Transverse colon (tissue), 4 donors: ENCODE measurements at regions not wholly inside any gene's neighbourhood (a gene's known extent, or its start where the extent isn't known, plus 50 kb on each side); places are given as distances from the start of the nearest gene placed in this dataset.

Source experiments
- DNase-seq: peaks from one replicate; pipeline ENCODE4 v3.0.0-alpha.2; 2019
- H3K27ac ChIP-seq, 4 donors: fragments of 200-600 bp; sonication (generic); 2 replicates each; pipeline ENCODE4 v1.5.1; 2016 to 2018; ENCODE audit warnings: inconsistent platforms in 4 of 4
- H3K27me3 ChIP-seq: fragments of 200-600 bp; sonication (generic); 2 replicates; pipeline ENCODE4 v1.5.1; 2017; ENCODE audit warnings: inconsistent platforms
- H3K36me3 ChIP-seq, 4 donors: fragments of 200-600 bp; sonication (generic); 2 replicates each; pipeline ENCODE4 v1.5.1; 2017 to 2019; ENCODE audit warnings: inconsistent platforms in 4 of 4
- H3K4me1 ChIP-seq, 4 donors: fragments of 200-600 bp; sonication (generic); 2 replicates each; pipeline ENCODE4 v1.5.1; 2017 to 2020; ENCODE audit warnings: inconsistent platforms in 4 of 4
- H3K4me3 ChIP-seq, 4 donors: fragments of 200-600 bp; sonication (generic); 1 replicate in 1 of 4; 2 replicates in 3 of 4; pipeline versions ENCODE4 v1.5.1 to v1.6.1; 2017 to 2019; ENCODE audit warnings: inconsistent platforms in 4 of 4
- H3K9me3 ChIP-seq, 2 donors: fragments of 200-600 bp; sonication (generic); 2 replicates each; pipeline ENCODE4 v1.5.1; 2017 to 2019; ENCODE audit warnings: inconsistent platforms in 2 of 2
- EP300 ChIP-seq: sonication (generic); formaldehyde crosslinking; IDR thresholded peaks from one replicate; pipeline ENCODE4 v1.6.1; 2017; ENCODE audit warnings: antibody characterized with exemption, low read depth
- POLR2A ChIP-seq: fragments of 450-650 bp; IDR thresholded peaks from one replicate; pipeline ENCODE4 v1.6.1; 2016; ENCODE audit warnings: antibody characterized with exemption, mild to moderate bottlenecking, moderate library complexity
- POLR2AphosphoS5 ChIP-seq, 3 donors: sonication (generic); formaldehyde crosslinking; IDR thresholded peaks; one replicate each; pipeline ENCODE4 v1.6.1; 2016; ENCODE audit warnings: antibody characterized with exemption in 3 of 3
- WGBS, 2 donors: methylation state at CpG; one replicate each; pipeline ENCODE4 v1.1.5; 2018; ENCODE audit warnings: low coverage in 1 of 2; 5-methylcytosine and 5-hydroxymethylcytosine counted together
- in situ Hi-C, 4 donors: fragments of 200-750 bp; cut with MboI; loops; one replicate each; pipeline versions ENCODE4 v1.15.0 to v1.15.1; 2017; ENCODE audit warnings: low sequenced_read_pairs in 3 of 4, low pct_ligation_motif_present in 1 of 4, low pct_unique_long_range_greater_than_20kb in 1 of 4
- intact Hi-C: fragments of 100-400 bp; cut with DNase I; formaldehyde crosslinking; loops from one replicate; pipeline ENCODE4 v1.15.1; 2023; ENCODE audit warnings: low total_unique reads
- TF ChIP-seq, protein P1 (sequence below), 5 experiments: fragments of 200-600 bp in 3 of 5; fragments of 450-650 bp in 2 of 5; sonication (generic) in 3 of 5; IDR thresholded peaks; 1 replicate in 2 of 5; 2 replicates in 3 of 5; pipeline ENCODE4 v1.5.1; 2016 to 2017; ENCODE audit warnings: antibody characterized with exemption in 5 of 5, inconsistent platforms in 3 of 5, mild to moderate bottlenecking in 2 of 5, moderate library complexity in 1 of 5

GRCh38 chr1:60599574-60599973 is 482.8 kb upstream of the NFIA start:
- in situ Hi-C loops (no loop called here), intact Hi-C loops (no loop called here)
- no peak for DNase-seq
- TF ChIP-seq POLR2A (no peak), POLR2AphosphoS5 (IDR thresholded peaks at IDR 0.05) (no peak), EP300 (no peak)
- TF ChIP-seq, protein P1, sequence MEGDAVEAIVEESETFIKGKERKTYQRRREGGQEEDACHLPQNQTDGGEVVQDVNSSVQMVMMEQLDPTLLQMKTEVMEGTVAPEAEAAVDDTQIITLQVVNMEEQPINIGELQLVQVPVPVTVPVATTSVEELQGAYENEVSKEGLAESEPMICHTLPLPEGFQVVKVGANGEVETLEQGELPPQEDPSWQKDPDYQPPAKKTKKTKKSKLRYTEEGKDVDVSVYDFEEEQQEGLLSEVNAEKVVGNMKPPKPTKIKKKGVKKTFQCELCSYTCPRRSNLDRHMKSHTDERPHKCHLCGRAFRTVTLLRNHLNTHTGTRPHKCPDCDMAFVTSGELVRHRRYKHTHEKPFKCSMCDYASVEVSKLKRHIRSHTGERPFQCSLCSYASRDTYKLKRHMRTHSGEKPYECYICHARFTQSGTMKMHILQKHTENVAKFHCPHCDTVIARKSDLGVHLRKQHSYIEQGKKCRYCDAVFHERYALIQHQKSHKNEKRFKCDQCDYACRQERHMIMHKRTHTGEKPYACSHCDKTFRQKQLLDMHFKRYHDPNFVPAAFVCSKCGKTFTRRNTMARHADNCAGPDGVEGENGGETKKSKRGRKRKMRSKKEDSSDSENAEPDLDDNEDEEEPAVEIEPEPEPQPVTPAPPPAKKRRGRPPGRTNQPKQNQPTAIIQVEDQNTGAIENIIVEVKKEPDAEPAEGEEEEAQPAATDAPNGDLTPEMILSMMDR (IDR thresholded peaks at IDR 0.05): no peak
- H3K9me3 ChIP-seq: no peaks in the 10 kb centered on the region
- H3K27me3 ChIP-seq: no peaks in the 10 kb centered on the region
- no peak overlapping the region for H3K27ac ChIP-seq
- no peaks in the 10 kb centered on the region for H3K4me1 ChIP-seq
- no peaks in the 10 kb centered on the region for H3K36me3 ChIP-seq
- H3K4me3 ChIP-seq: no peak overlapping the region
- 23 to 34% methylated on average over 1 of the region's 1 CpG for WGBS, 2 donors

- TF ChIP-seq EP300: no peak
- TF ChIP-seq, protein P1 (IDR thresholded peaks at IDR 0.05): no peak
- no peak for TF ChIP-seq POLR2AphosphoS5 (IDR thresholded peaks at IDR 0.05)
- no peak for TF ChIP-seq POLR2A
- Histone ChIP-seq H3K36me3 (no peaks in the 10 kb centered on the region), H3K9me3 (no peaks in the 10 kb centered on the region), H3K27me3 (no peaks in the 10 kb centered on the region), H3K4me3 (no peak overlapping the region), H3K4me1 (no peaks in the 10 kb centered on the region), H3K27ac (no peak overlapping the region)
- 66 to 70% methylated on average over 5 of the region's 5 CpGs for whole genome bisulfite sequencing, 2 donors
- DNase-seq: no peak
- in situ Hi-C loops: no loop called here
- intact Hi-C loops: no loop called here
These were observed 484.1 kb upstream of the NFIA start for GRCh38 chr1:60598041-60598910.

- H3K36me3 ChIP-seq: no peaks in the 10 kb centered on the region
- WGBS, 2 donors: 71 to 94% methylated on average over 8 of the region's 8 CpGs
These were observed 485.3 kb upstream of the NFIA start for GRCh38 chr1:60596791-60597750.

More at GRCh38 chr1:60596791-60597750, 485.3 kb upstream of the NFIA start:
- no peak overlapping the region for H3K4me3 ChIP-seq
- no peak overlapping the region for H3K27ac ChIP-seq
- H3K9me3 ChIP-seq: no peaks in the 10 kb centered on the region
- TF ChIP-seq POLR2A (no peak), EP300 (no peak), POLR2AphosphoS5 (IDR thresholded peaks at IDR 0.05) (no peak)
- TF ChIP-seq, protein P1 (IDR thresholded peaks at IDR 0.05): no peak
- H3K27me3 ChIP-seq: no peaks in the 10 kb centered on the region
- intact Hi-C loops: no loop called here
- in situ Hi-C loops: no loop called here
- H3K4me1 ChIP-seq: no peaks in the 10 kb centered on the region
- DNase-seq: no peak
